B cell (primary cell): ENCODE measurements at regions not wholly inside any gene's neighbourhood (a gene's known extent, or its start where the extent isn't known, plus 50 kb on each side); places are given as distances from the start of the nearest gene placed in this dataset.
A peak's percentile ranks its signal among the peaks of the same experiment; 100 is the strongest.

Experiments
- ATAC-seq: fragments of 200-7000 bp; cut with Tn5 transposase; one replicate; pipeline ENCODE4 v1.10.0; 2021; ENCODE audit warnings: low read depth, mild to moderate bottlenecking, moderate number of reproducible peaks, moderate library complexity
- CTCF ChIA-PET: fragments of 350-600 bp; sonication (Branson Sonifier 250); formaldehyde crosslinking; loops from one replicate; lab custom pipeline; 2021; ENCODE audit warnings: antibody characterized with exemption, inconsistent platforms; lab: Charles Lee
- POLR2A ChIA-PET: fragments of 350-600 bp; sonication (Branson Sonifier 250); formaldehyde crosslinking; loops from one replicate; lab custom pipeline; 2021; ENCODE audit warnings: antibody characterized with exemption; lab: Charles Lee
- DNase-seq: peaks from one replicate; pipeline ENCODE4 v3.0.0; 2013
- H2AFZ ChIP-seq: 2 replicates; pipeline ENCODE4 v1.6.1; 2012; ENCODE audit warnings: mild to moderate bottlenecking, low read depth, low read length; ENCODE audit not compliant: insufficient read depth, poor library complexity, severe bottlenecking
- H3K27ac ChIP-seq, 2 donors: 1 replicate in 1 of 2; 2 replicates in 1 of 2; pipeline ENCODE4 v1.5.1; 2012 to 2013; ENCODE audit warnings: low read length in 2 of 2, mild to moderate bottlenecking in 2 of 2, moderate library complexity in 1 of 2
- H3K27me3 ChIP-seq, 4 experiments: fragments of 200-600 bp in 1 of 4; sonication (generic) in 1 of 4; replicated peaks in 1 of 4; 1 replicate in 2 of 4; 2 replicates in 2 of 4; pipeline versions ENCODE4 v1.6.1 to v1.7.0; 2013 to 2016; ENCODE audit warnings: low read length in 3 of 4, mild to moderate bottlenecking in 2 of 4, mixed read lengths in 1 of 4, moderate library complexity in 1 of 4; ENCODE audit not compliant: insufficient read depth in 4 of 4, control insufficient read depth in 3 of 4; ENCODE audit errors: control extremely low read depth in 1 of 4
- H3K36me3 ChIP-seq, 2 experiments: replicated peaks in 1 of 2; 1 replicate in 1 of 2; 2 replicates in 1 of 2; pipeline versions ENCODE4 v1.6.1 to v1.7.1; 2013; ENCODE audit warnings: low read length in 1 of 2; ENCODE audit not compliant: insufficient read depth in 2 of 2, control insufficient read depth in 1 of 2; ENCODE audit errors: control extremely low read depth in 1 of 2, extremely low read depth in 1 of 2
- H3K4me1 ChIP-seq, 2 donors: fragments of 200-600 bp in 1 of 2; sonication (generic) in 1 of 2; 1 replicate in 1 of 2; 2 replicates in 1 of 2; pipeline versions ENCODE4 v1.5.1 to v1.6.1; 2013 to 2017; ENCODE audit warnings: low read length in 2 of 2; ENCODE audit not compliant: control insufficient read depth in 2 of 2, insufficient read depth in 2 of 2
- H3K4me2 ChIP-seq: replicated peaks from 2 replicates; pipeline ENCODE3; 2012; ENCODE audit warnings: mild to moderate bottlenecking, low read depth, low read length; ENCODE audit not compliant: poor library complexity, severe bottlenecking
- H3K4me3 ChIP-seq, 5 experiments: fragments of 200-600 bp in 1 of 5; sonication (generic) in 1 of 5; 1 replicate in 3 of 5; 2 replicates in 2 of 5; pipeline versions ENCODE4 v1.5.1 to v1.7.0; 2011 to 2016; ENCODE audit warnings: low read length in 4 of 5, mild to moderate bottlenecking in 4 of 5, low read depth in 2 of 5, control low read depth in 1 of 5, moderate library complexity in 1 of 5; ENCODE audit not compliant: insufficient read depth in 1 of 5; ENCODE audit errors: control extremely low read depth in 1 of 5, extremely low read depth in 1 of 5
- H3K79me2 ChIP-seq: fragments of 200-600 bp; sonication (generic); one replicate; pipeline ENCODE4 v1.6.0; 2016; ENCODE audit warnings: low read length; ENCODE audit not compliant: control insufficient read depth, insufficient read depth
- H3K9ac ChIP-seq: fragments of 200-600 bp; sonication (generic); 2 replicates; pipeline ENCODE4 v1.6.1; 2017; ENCODE audit warnings: mild to moderate bottlenecking, low read length, moderate library complexity
- H3K9me3 ChIP-seq, 3 donors: one replicate each; pipeline versions ENCODE4 v1.6.1 to v1.7.1; 2013; ENCODE audit warnings: low read length in 2 of 3; ENCODE audit not compliant: control insufficient read depth in 2 of 3, insufficient read depth in 1 of 3; ENCODE audit errors: control extremely low read depth in 1 of 3
- H4K20me1 ChIP-seq: 2 replicates; pipeline ENCODE4 v1.6.0; 2012; ENCODE audit warnings: mild to moderate bottlenecking, low read length; ENCODE audit not compliant: insufficient read depth, control insufficient read depth, poor library complexity, severe bottlenecking
- H3K27ac Mint-ChIP-seq: one replicate; pipeline ENCODE4 v1.8.0; 2021; ENCODE audit warnings: mixed read lengths
- H3K27me3 Mint-ChIP-seq: one replicate; pipeline ENCODE4 v1.8.0; 2021; ENCODE audit warnings: mixed read lengths
- H3K4me1 Mint-ChIP-seq: one replicate; pipeline ENCODE4 v1.8.0; 2021; ENCODE audit warnings: mixed read lengths
- H3K4me3 Mint-ChIP-seq: one replicate; pipeline ENCODE4 v1.8.0; 2021; ENCODE audit warnings: mixed read lengths
- H3K9me3 Mint-ChIP-seq: one replicate; pipeline ENCODE4 v1.8.0; 2022; ENCODE audit warnings: mixed read lengths; ENCODE audit not compliant: insufficient read depth
- CTCF ChIP-seq: fragments of 200-600 bp; IDR thresholded peaks from one replicate; pipeline ENCODE4 v1.8.0; 2022; ENCODE audit warnings: antibody characterized with exemption, mild to moderate bottlenecking
- EZH2 ChIP-seq: IDR thresholded peaks from 2 replicates; pipeline ENCODE4 v1.6.1; 2012; ENCODE audit warnings: borderline replicate concordance, low read depth, mild to moderate bottlenecking, moderate library complexity, low read length; ENCODE audit not compliant: insufficient read depth, poor library complexity, severe bottlenecking
- whole genome bisulfite sequencing: methylation state at CpG from one replicate; pipeline ENCODE4 v1.1.5; 2013; ENCODE audit warnings: missing lambda C conversion rate; ENCODE audit not compliant: insufficient coverage; 5-methylcytosine and 5-hydroxymethylcytosine counted together
- intact Hi-C: fragments of 100-400 bp; cut with micrococcal nuclease; formaldehyde crosslinking; loops from one replicate; pipeline ENCODE4 v1.10.0; 2022

- peaks cover 8% of the 10 kb centered on the region for H3K79me2 ChIP-seq
- no peak overlapping the region for H3K9ac ChIP-seq
- H3K4me3 ChIP-seq = no peak overlapping the region
- no peak overlapping the region for H2AFZ ChIP-seq
- DNase-seq (no peak), ATAC-seq (no peak)
- WGBS = no CpG with 5 or more reads among the region's 1 CpG
- H3K4me3 Mint-ChIP-seq = no peak overlapping the region
- ChIA-PET CTCF (interaction anchor here (0.5 to 3.4 kb wide), 3 partner anchors 97 to 861 kb away, joined by 3 to 15 read pairs (median 3); no protein-coding TSS in a partner anchor), POLR2A (no interaction called here)
- no peaks in the 10 kb centered on the region for H4K20me1 ChIP-seq
- peaks cover 62% of the 10 kb centered on the region for H3K4me1 Mint-ChIP-seq
- H3K4me2 ChIP-seq = no peak overlapping the region
- H3K36me3 ChIP-seq = peaks cover 0 to 3% of the 10 kb centered on the region in 2 experiments
- intact Hi-C loops = loop anchor here (2.0 kb wide), 1 partner anchor 27 kb away; no protein-coding TSS in a partner anchor
- peak overlapping the region; percentile 61 for H3K27ac Mint-ChIP-seq
- TF ChIP-seq CTCF (no peak), EZH2 (no peak)
- peak overlapping the region in 1 of 2 donors; percentile 13 for H3K27ac ChIP-seq
- H3K27me3 Mint-ChIP-seq = no peaks in the 10 kb centered on the region
- no peaks in the 10 kb centered on the region for H3K27me3 ChIP-seq
- H3K9me3 Mint-ChIP-seq = no peaks in the 10 kb centered on the region
- peaks cover 4 to 21% of the 10 kb centered on the region in 2 donors for H3K4me1 ChIP-seq
- peaks cover 2 to 28% (median 8%) of the 10 kb centered on the region in 3 donors for H3K9me3 ChIP-seq
Measured at GRCh38 chr12:47303995-47304560, 224.3 kb upstream of the AMIGO2 start.

- no peak overlapping the region for H3K4me2 ChIP-seq
- no peak for DNase-seq
- TF ChIP-seq CTCF = no peak
- TF ChIP-seq EZH2 = no peak
- no peaks in the 10 kb centered on the region for H4K20me1 ChIP-seq
- no peak overlapping the region for H3K9ac ChIP-seq
- no peak overlapping the region for H3K27ac ChIP-seq
- Mint-ChIP-seq H3K27me3 (no peaks in the 10 kb centered on the region), H3K4me3 (no peak overlapping the region), H3K9me3 (peaks cover 4% of the 10 kb centered on the region), H3K4me1 (peaks cover 65% of the 10 kb centered on the region), H3K27ac (peak overlapping the region; percentile 61)
- H3K4me1 ChIP-seq = peaks cover 7 to 21% of the 10 kb centered on the region in 2 donors
- H2AFZ ChIP-seq = no peak overlapping the region
- 97% methylated on average over 4 of the region's 7 CpGs for WGBS
- ChIA-PET POLR2A (interaction anchor here (0.5 kb wide), 1 partner anchor 1191 kb away, joined by 3 read pairs; no protein-coding TSS in a partner anchor), CTCF (interaction anchor here (1.7 to 3.4 kb wide), 3 partner anchors 8 to 271 kb away, joined by 5 to 15 read pairs (median 13); no protein-coding TSS in a partner anchor)
- no peak overlapping the region for H3K4me3 ChIP-seq
- H3K36me3 ChIP-seq = peaks cover 0 to 3% of the 10 kb centered on the region in 2 experiments
- no peaks in the 10 kb centered on the region for H3K27me3 ChIP-seq
- ATAC-seq = no peak
- intact Hi-C loops = loop anchor here (2.0 kb wide), 1 partner anchor 26 kb away; no protein-coding TSS in a partner anchor
- peaks cover 3% of the 10 kb centered on the region for H3K79me2 ChIP-seq
- peaks cover 2 to 28% (median 11%) of the 10 kb centered on the region in 3 donors for H3K9me3 ChIP-seq
Measured at GRCh38 chr12:47303207-47303606, 223.4 kb upstream of the AMIGO2 start.
